HL-60 (cell line): ENCODE measurements at regions not wholly inside any gene's neighbourhood (a gene's known extent, or its start where the extent isn't known, plus 50 kb on each side); places are given as distances from the start of the nearest gene placed in this dataset.

Experiments used
- GABPA ChIP-seq: IDR thresholded peaks from 2 replicates; pipeline ENCODE4 v1.6.1; 2012; ENCODE audit warnings: low read depth
- TF ChIP-seq, protein P1 (sequence below): IDR thresholded peaks from one replicate; pipeline ENCODE4 v1.5.1; 2011; ENCODE audit warnings: low read length, control low read depth, inconsistent platforms; ENCODE audit not compliant: insufficient read depth

DNA sequence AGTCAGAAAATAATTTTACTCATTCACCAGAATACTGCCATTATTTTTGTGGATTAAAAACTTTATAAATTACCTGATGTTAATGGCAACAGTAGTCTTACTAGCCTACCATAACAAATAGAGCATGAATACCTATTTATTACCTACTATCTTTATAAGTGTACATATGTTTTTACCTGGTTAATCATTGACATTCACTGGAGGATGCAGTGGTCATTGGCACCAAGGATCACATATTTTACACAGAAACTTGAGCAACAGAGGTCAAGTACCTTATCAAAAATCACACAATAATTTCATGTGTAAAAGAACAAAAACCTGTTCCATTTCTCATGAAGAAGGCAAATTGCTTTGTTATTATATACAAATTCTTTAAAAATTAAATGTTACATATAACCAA lies 1284.9 kb upstream of the NCAM2 start:
- TF ChIP-seq, protein P1, sequence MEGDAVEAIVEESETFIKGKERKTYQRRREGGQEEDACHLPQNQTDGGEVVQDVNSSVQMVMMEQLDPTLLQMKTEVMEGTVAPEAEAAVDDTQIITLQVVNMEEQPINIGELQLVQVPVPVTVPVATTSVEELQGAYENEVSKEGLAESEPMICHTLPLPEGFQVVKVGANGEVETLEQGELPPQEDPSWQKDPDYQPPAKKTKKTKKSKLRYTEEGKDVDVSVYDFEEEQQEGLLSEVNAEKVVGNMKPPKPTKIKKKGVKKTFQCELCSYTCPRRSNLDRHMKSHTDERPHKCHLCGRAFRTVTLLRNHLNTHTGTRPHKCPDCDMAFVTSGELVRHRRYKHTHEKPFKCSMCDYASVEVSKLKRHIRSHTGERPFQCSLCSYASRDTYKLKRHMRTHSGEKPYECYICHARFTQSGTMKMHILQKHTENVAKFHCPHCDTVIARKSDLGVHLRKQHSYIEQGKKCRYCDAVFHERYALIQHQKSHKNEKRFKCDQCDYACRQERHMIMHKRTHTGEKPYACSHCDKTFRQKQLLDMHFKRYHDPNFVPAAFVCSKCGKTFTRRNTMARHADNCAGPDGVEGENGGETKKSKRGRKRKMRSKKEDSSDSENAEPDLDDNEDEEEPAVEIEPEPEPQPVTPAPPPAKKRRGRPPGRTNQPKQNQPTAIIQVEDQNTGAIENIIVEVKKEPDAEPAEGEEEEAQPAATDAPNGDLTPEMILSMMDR, result no peak
- no peak for TF ChIP-seq GABPA
